ENCODE measurements at regions not wholly inside any gene's neighbourhood (a gene's known extent, or its start where the extent isn't known, plus 50 kb on each side); places are given as distances from the start of the nearest gene placed in this dataset.

DNA sequence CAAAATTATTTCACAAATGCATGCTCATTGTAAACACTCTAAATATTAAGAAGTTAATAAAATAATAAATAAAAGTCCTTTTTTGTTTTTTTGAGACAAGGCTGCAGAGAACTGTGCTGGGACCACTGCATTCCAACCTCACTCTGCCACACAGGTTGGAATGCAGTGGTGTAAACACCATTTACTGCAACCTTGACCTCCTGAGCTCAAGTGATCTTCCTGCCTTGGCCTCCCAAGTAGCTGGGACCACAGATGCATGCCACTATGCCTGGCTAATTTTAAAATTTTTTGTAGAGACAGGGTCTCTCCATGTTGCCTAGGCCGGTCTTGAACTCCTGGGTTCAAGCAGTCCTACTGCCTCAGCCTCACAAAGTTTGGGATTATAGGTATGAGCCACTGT lies 578.4 kb downstream of the ZIC1 start:
- no peaks in the 10 kb centered on the region for H3K9me3 ChIP-seq (ENCODE audit: control insufficient read depth, low read depth, low read length)
- no peak overlapping the region for H3K9ac ChIP-seq (ENCODE audit: low read length)
- no peaks in the 10 kb centered on the region for H3K27me3 ChIP-seq (ENCODE audit: control insufficient read depth, insufficient read depth, low read length)
- H3K36me3 ChIP-seq (ENCODE audit: control insufficient read depth, low read depth, low read length) = no peaks in the 10 kb centered on the region
- no peak overlapping the region for H3K4me3 ChIP-seq (ENCODE audit: low read length)
- no peaks in the 10 kb centered on the region for H3K4me1 ChIP-seq (ENCODE audit: control insufficient read depth, low read depth, low read length)
- H3K27ac ChIP-seq (ENCODE audit: low read length) = no peak overlapping the region

DNA sequence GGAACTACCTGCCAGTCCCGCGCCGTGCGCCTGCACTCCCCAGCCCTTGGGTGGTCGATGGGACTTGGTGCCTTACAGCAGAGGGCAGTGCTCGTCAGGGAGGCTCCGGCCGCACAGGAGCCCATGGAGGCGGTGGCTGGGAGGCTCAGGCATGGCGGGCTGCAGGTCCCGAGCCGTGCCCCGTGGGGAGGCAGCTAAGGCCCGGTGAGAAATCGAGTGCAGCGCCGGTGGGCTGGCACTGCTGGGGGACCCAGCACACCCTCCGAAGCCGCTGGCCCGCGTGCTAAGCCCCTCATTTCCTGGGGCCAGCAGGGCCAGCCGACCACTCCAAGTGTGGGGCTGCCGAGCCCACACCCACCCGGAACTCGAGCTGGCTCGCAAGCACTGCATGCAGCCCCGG lies 580.2 kb downstream of the ZIC1 start:
- H3K27me3 ChIP-seq (ENCODE audit: control insufficient read depth, insufficient read depth, low read length) = no peaks in the 10 kb centered on the region
- no peaks in the 10 kb centered on the region for H3K4me1 ChIP-seq (ENCODE audit: control insufficient read depth, low read depth, low read length)
- no peak overlapping the region for H3K9ac ChIP-seq (ENCODE audit: low read length)
- no peak overlapping the region for H3K4me3 ChIP-seq (ENCODE audit: low read length)
- H3K36me3 ChIP-seq (ENCODE audit: control insufficient read depth, low read depth, low read length) = no peaks in the 10 kb centered on the region
- H3K27ac ChIP-seq (ENCODE audit: low read length) = no peak overlapping the region
- H3K9me3 ChIP-seq (ENCODE audit: control insufficient read depth, low read depth, low read length) = no peaks in the 10 kb centered on the region

DNA sequence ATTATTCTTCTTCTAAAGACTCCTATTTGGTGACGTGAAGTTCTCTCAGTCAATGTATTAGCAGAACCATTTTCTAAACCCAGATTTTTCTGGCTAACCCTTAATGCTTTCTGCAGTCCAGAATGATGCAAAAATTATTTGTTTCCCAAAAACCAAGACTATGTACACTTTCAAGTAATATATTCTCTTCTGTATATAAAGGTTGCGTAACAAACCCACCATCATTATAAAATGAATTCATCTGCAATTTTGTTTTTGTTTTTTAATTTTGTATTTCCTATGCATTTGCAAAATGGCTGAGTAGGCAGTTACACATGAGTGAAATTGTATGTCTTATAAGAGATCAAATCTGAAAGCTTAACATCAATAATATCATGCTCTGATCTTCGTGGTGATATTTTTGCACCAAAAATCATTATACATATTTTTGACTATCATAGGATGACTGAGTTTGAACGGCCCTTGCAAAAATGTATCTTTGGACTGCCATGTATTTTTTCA lies 593.6 kb downstream of the ZIC1 start:
- Histone ChIP-seq H3K4me1 (ENCODE audit: control insufficient read depth, low read depth, low read length) (peaks cover 12% of the 10 kb centered on the region), H3K27me3 (ENCODE audit: control insufficient read depth, insufficient read depth, low read length) (no peaks in the 10 kb centered on the region), H3K27ac (ENCODE audit: low read length) (no peak overlapping the region), H3K36me3 (ENCODE audit: control insufficient read depth, low read depth, low read length) (no peaks in the 10 kb centered on the region), H3K4me3 (ENCODE audit: low read length) (no peak overlapping the region), H3K9me3 (ENCODE audit: control insufficient read depth, low read depth, low read length) (no peaks in the 10 kb centered on the region), H3K9ac (ENCODE audit: low read length) (no peak overlapping the region)

DNA sequence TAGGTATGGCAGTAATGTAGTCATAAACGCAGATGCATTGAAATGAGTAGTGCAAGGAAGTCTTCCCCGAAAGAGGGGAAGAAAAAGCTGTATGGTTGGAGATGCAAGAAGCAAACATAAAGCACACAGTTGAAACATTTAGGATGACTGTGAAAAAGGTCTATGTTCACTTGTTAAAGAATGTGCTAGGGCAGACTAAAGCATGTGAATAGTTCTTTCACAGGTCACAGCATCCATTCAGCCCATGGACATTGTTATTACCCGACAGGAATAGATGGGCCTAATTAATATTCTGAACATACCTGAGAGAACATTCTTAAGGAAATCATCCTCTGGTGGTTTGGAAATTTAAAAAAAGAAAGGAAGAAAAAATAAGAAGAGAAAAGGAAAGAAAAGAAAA lies 595.2 kb downstream of the ZIC1 start:
- H3K4me1 ChIP-seq (ENCODE audit: control insufficient read depth, low read depth, low read length) = peaks cover 12% of the 10 kb centered on the region
- H3K36me3 ChIP-seq (ENCODE audit: control insufficient read depth, low read depth, low read length) = no peaks in the 10 kb centered on the region
- no peak overlapping the region for H3K4me3 ChIP-seq (ENCODE audit: low read length)
- H3K27ac ChIP-seq (ENCODE audit: low read length) = no peak overlapping the region
- no peaks in the 10 kb centered on the region for H3K9me3 ChIP-seq (ENCODE audit: control insufficient read depth, low read depth, low read length)
- no peak overlapping the region for H3K9ac ChIP-seq (ENCODE audit: low read length)
- H3K27me3 ChIP-seq (ENCODE audit: control insufficient read depth, insufficient read depth, low read length) = no peaks in the 10 kb centered on the region

DNA sequence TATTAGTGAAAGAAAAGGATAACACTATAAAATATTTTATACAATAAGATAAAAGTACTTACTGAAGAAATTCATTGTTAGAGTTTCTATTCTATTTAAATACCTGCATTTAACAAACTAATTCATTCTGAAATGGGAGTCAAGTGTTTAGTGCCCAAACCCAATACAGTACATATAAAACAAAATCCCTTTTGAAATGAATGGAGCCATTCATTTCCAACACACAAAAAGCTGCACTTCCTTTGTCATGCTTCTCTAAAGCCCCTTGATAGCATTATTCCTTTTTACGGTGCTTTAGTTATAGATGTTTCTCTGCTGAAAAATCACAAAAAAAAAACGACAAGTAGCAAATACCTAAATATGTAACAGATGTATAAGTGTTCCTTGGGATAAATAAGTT lies 596.3 kb downstream of the ZIC1 start:
- no peaks in the 10 kb centered on the region for H3K27me3 ChIP-seq (ENCODE audit: control insufficient read depth, insufficient read depth, low read length)
- H3K9me3 ChIP-seq (ENCODE audit: control insufficient read depth, low read depth, low read length) = no peaks in the 10 kb centered on the region
- H3K36me3 ChIP-seq (ENCODE audit: control insufficient read depth, low read depth, low read length) = no peaks in the 10 kb centered on the region
- no peak overlapping the region for H3K9ac ChIP-seq (ENCODE audit: low read length)
- H3K27ac ChIP-seq (ENCODE audit: low read length) = no peak overlapping the region
- H3K4me1 ChIP-seq (ENCODE audit: control insufficient read depth, low read depth, low read length) = peaks cover 12% of the 10 kb centered on the region
- no peak overlapping the region for H3K4me3 ChIP-seq (ENCODE audit: low read length)

DNA sequence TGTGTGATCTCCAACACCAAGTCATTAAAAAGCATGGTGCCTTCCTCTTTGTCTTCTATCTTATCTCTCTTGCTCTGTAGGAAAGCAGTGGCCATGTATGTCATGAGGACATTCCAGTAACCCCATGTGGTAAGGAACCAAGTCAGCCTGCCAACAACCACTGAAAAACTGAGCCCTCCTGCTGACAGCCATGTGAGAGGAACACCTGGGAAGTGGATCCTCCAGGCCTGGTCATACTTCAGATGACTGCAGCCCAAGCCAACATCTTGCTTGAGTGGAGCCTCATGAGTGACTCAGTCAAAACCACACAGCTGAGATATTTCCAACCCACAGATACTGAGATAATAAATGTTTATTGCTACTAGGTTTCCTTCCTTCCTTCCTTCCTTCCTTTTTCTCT lies 597.3 kb downstream of the ZIC1 start:
- peaks cover 12% of the 10 kb centered on the region for H3K4me1 ChIP-seq (ENCODE audit: control insufficient read depth, low read depth, low read length)

DNA sequence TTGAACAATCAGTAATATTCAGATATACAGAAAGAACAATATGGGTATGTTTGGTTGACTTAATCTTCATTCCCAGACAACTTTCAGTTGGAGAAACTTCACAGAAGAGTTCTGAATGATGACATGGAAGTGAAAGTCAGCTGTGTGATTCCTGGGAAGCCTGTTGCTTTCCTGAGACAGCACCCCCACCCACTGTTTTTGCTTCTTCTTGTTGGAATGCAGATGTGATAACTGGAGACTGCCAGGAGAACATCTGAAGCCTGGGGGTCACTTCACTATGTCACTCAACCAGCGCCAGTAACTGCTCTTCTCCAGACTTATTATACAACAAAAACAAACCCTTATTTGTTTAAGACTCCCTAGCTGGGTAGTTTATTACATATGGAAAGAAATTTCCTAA lies 599.4 kb downstream of the ZIC1 start:
- no peak overlapping the region for H3K4me3 ChIP-seq (ENCODE audit: low read length)

More for the DNA sequence above, 597.3 kb downstream of the ZIC1 start:
- Histone ChIP-seq H3K36me3 (ENCODE audit: control insufficient read depth, low read depth, low read length) (no peaks in the 10 kb centered on the region), H3K27ac (ENCODE audit: low read length) (no peak overlapping the region), H3K9ac (ENCODE audit: low read length) (no peak overlapping the region), H3K27me3 (ENCODE audit: control insufficient read depth, insufficient read depth, low read length) (no peaks in the 10 kb centered on the region), H3K9me3 (ENCODE audit: control insufficient read depth, low read depth, low read length) (no peaks in the 10 kb centered on the region), H3K4me3 (ENCODE audit: low read length) (no peak overlapping the region)

DNA sequence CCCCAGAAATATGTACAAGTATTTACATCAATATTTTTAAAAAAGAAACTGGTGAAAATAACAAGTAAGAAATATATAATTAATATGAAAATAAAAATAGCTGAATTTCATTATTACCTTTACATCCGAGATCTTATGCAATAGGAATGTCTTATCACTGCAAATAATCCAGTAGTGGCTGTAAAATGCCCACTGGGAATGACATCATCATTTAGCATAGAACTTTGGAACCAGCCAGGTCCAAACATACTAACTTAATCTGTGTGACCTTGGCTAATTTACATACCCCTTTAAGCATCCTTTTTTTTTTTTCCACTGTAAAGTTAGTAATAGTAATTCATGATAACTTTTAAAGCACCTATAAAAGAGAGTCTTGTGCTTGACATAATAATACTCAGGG lies 611.7 kb downstream of the ZIC1 start:
- Histone ChIP-seq H3K9me3 (ENCODE audit: control insufficient read depth, low read depth, low read length) (peaks cover 3% of the 10 kb centered on the region), H3K9ac (ENCODE audit: low read length) (no peak overlapping the region), H3K36me3 (ENCODE audit: control insufficient read depth, low read depth, low read length) (no peaks in the 10 kb centered on the region), H3K4me3 (ENCODE audit: low read length) (no peak overlapping the region), H3K27ac (ENCODE audit: low read length) (no peak overlapping the region), H3K27me3 (ENCODE audit: control insufficient read depth, insufficient read depth, low read length) (no peaks in the 10 kb centered on the region), H3K4me1 (ENCODE audit: control insufficient read depth, low read depth, low read length) (no peaks in the 10 kb centered on the region)

More for the DNA sequence above, 599.4 kb downstream of the ZIC1 start:
- no peaks in the 10 kb centered on the region for H3K9me3 ChIP-seq (ENCODE audit: control insufficient read depth, low read depth, low read length)
- H3K4me1 ChIP-seq (ENCODE audit: control insufficient read depth, low read depth, low read length) = peaks cover 12% of the 10 kb centered on the region
- H3K36me3 ChIP-seq (ENCODE audit: control insufficient read depth, low read depth, low read length) = no peaks in the 10 kb centered on the region
- H3K27ac ChIP-seq (ENCODE audit: low read length) = no peak overlapping the region
- H3K27me3 ChIP-seq (ENCODE audit: control insufficient read depth, insufficient read depth, low read length) = no peaks in the 10 kb centered on the region
- H3K9ac ChIP-seq (ENCODE audit: low read length) = no peak overlapping the region

DNA sequence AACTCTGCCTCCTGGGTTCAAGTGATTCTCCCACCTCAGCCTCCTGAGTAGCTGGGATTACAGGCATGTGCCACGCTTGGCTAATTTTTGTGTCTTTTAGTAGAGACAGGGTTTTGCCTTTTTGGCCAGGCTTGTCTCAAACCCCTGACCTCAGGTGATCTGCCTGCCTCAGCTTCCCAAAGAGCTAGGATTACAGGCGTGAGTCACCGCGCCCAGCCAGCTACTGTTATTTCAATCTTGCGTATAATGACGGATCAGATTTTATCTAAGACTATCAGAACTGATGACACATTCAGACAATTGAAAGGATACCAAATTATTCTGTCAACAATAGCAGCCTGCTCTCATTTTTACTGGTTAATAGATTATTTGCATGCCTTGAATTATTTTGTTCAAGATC lies 612.2 kb downstream of the ZIC1 start:
- no peaks in the 10 kb centered on the region for H3K36me3 ChIP-seq (ENCODE audit: control insufficient read depth, low read depth, low read length)
- no peak overlapping the region for H3K27ac ChIP-seq (ENCODE audit: low read length)
- no peaks in the 10 kb centered on the region for H3K4me1 ChIP-seq (ENCODE audit: control insufficient read depth, low read depth, low read length)
- H3K4me3 ChIP-seq (ENCODE audit: low read length) = no peak overlapping the region
- H3K9me3 ChIP-seq (ENCODE audit: control insufficient read depth, low read depth, low read length) = peaks cover 3% of the 10 kb centered on the region
- no peaks in the 10 kb centered on the region for H3K27me3 ChIP-seq (ENCODE audit: control insufficient read depth, insufficient read depth, low read length)
- H3K9ac ChIP-seq (ENCODE audit: low read length) = no peak overlapping the region

DNA sequence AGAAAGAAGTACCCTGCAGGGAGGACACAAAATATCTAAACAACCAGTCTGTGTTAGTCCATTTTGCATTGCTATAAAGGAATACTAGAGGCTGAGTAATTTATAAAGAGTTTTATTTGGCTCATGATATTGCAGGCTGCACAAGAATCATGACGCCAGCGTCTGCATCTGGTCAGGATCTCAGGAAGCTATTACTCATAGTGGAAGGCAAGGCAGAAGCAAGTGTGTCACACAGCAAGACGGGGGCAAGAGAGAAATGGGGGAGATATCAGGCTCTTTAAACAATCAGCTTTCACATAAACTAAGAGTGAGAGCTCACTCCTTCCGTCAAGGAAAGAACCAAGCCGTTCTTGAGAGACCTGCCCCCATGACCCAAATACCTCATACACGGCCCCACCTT lies 614.8 kb downstream of the ZIC1 start:
- Histone ChIP-seq H3K9ac (ENCODE audit: low read length) (no peak overlapping the region), H3K4me1 (ENCODE audit: control insufficient read depth, low read depth, low read length) (no peaks in the 10 kb centered on the region), H3K9me3 (ENCODE audit: control insufficient read depth, low read depth, low read length) (no peaks in the 10 kb centered on the region), H3K4me3 (ENCODE audit: low read length) (no peak overlapping the region), H3K27me3 (ENCODE audit: control insufficient read depth, insufficient read depth, low read length) (no peaks in the 10 kb centered on the region), H3K36me3 (ENCODE audit: control insufficient read depth, low read depth, low read length) (no peaks in the 10 kb centered on the region), H3K27ac (ENCODE audit: low read length) (no peak overlapping the region)

DNA sequence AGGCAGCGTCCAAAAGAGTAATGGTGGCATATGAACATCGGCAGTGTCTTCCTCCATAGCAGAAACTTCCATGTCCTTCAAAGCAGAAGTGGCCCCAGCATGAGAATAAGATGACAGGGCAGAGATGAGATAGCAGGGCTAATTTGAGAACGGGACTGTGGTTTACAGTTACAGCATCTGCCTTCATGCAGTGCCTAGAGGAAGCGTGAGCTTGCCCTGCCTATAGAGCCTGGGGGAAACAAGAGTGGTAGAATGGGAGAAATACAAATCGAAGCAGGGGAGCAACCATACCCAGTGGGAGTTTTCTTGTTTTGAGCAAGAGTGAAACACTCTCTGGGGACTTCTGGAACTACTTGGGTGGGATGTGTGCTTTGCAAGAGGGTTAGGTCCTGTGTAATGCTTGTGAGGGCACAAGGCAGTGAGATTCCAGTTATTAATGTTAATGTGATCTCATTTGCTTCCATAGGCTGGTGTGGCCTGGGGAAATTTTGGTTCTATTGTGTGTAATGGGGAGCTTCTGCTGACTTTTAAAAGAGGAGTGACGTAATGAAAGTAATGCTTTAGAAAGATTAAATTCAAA lies 616.9 kb downstream of the ZIC1 start:
- H3K27me3 ChIP-seq (ENCODE audit: control insufficient read depth, insufficient read depth, low read length) = no peaks in the 10 kb centered on the region
- no peaks in the 10 kb centered on the region for H3K36me3 ChIP-seq (ENCODE audit: control insufficient read depth, low read depth, low read length)
- no peak overlapping the region for H3K4me3 ChIP-seq (ENCODE audit: low read length)
- no peak overlapping the region for H3K9ac ChIP-seq (ENCODE audit: low read length)
- no peaks in the 10 kb centered on the region for H3K4me1 ChIP-seq (ENCODE audit: control insufficient read depth, low read depth, low read length)
- H3K27ac ChIP-seq (ENCODE audit: low read length) = no peak overlapping the region
- H3K9me3 ChIP-seq (ENCODE audit: control insufficient read depth, low read depth, low read length) = no peaks in the 10 kb centered on the region

DNA sequence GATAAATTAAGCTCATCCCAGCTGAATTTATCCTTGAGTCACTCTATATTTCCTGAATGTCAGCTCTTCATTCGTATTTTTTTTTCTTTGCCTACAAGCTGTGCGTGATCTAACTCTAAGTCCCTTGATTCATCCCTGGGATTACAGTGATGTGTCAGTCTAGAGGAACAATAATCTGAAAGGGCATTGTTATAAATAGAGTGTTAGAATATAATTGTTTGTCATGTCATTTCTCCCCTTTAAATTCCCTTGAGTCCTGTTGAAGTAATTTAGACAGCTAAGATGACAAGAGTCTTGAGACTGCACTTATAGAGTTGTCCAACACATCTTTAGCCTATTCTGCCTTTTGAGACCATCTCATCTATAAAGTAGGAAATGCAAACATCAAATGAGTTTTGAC lies 621.8 kb downstream of the ZIC1 start:
- H3K4me1 ChIP-seq (ENCODE audit: control insufficient read depth, low read depth, low read length) = no peaks in the 10 kb centered on the region
- no peak overlapping the region for H3K9ac ChIP-seq (ENCODE audit: low read length)
- no peaks in the 10 kb centered on the region for H3K9me3 ChIP-seq (ENCODE audit: control insufficient read depth, low read depth, low read length)
- H3K36me3 ChIP-seq (ENCODE audit: control insufficient read depth, low read depth, low read length) = no peaks in the 10 kb centered on the region
- no peak overlapping the region for H3K4me3 ChIP-seq (ENCODE audit: low read length)
- H3K27ac ChIP-seq (ENCODE audit: low read length) = no peak overlapping the region
- no peaks in the 10 kb centered on the region for H3K27me3 ChIP-seq (ENCODE audit: control insufficient read depth, insufficient read depth, low read length)

All from iPS-18a (cell line).